Tibial nerve (tissue), 4 donors: ENCODE measurements at regions not wholly inside any gene's neighbourhood (a gene's known extent, or its start where the extent isn't known, plus 50 kb on each side); places are given as distances from the start of the nearest gene placed in this dataset.
"Not testable (repeated sequence)": the region's sequence is repeated elsewhere in the genome, so short reads cannot be mapped to it uniquely, and the experiment has no call there.

Experiments used
- DNase-seq, 2 donors: peaks; one replicate each; pipeline ENCODE4 v3.0.0-alpha.2; 2019; ENCODE audit warnings: low spot score in 2 of 2
- H3K27ac ChIP-seq, 4 donors: fragments of 200-600 bp; sonication (generic) in 3 of 4; one replicate each; pipeline ENCODE4 v1.5.1; 2017 to 2019; ENCODE audit warnings: mild to moderate bottlenecking in 1 of 4
- H3K27me3 ChIP-seq, 2 donors: fragments of 200-600 bp; sonication (generic) in 1 of 2; one replicate each; pipeline versions ENCODE4 v1.5.1 to v1.6.0; 2017 to 2019
- H3K36me3 ChIP-seq, 3 donors: fragments of 200-600 bp; sonication (generic); one replicate each; pipeline ENCODE4 v1.5.1; 2018 to 2019
- H3K4me1 ChIP-seq, 4 donors: fragments of 200-600 bp; sonication (generic) in 3 of 4; one replicate each; pipeline ENCODE4 v1.5.1; 2017 to 2019
- H3K4me3 ChIP-seq, 4 donors: fragments of 200-600 bp; sonication (generic) in 3 of 4; one replicate each; pipeline ENCODE4 v1.5.1; 2017 to 2019; ENCODE audit warnings: mild to moderate bottlenecking in 1 of 4, moderate library complexity in 1 of 4
- H3K9me3 ChIP-seq, 4 donors: fragments of 200-600 bp; sonication (generic) in 3 of 4; one replicate each; pipeline ENCODE4 v1.5.1; 2017 to 2019
- EP300 ChIP-seq, 2 donors: sonication (generic); formaldehyde crosslinking; IDR thresholded peaks; one replicate each; pipeline ENCODE4 v1.6.1; 2017; ENCODE audit warnings: antibody characterized with exemption in 2 of 2, mild to moderate bottlenecking in 1 of 2
- POLR2A ChIP-seq, 2 donors: fragments of 450-650 bp; IDR thresholded peaks; one replicate each; pipeline ENCODE4 v1.6.1; 2017; ENCODE audit warnings: antibody characterized with exemption in 2 of 2, mild to moderate bottlenecking in 2 of 2, moderate library complexity in 2 of 2
- WGBS, 2 donors: methylation state at CpG; one replicate each; pipeline ENCODE4 v1.1.5; 2018; 5-methylcytosine and 5-hydroxymethylcytosine counted together
- TF ChIP-seq, protein P1 (sequence below), 5 experiments: fragments of 200-600 bp in 3 of 5; fragments of 450-650 bp in 2 of 5; sonication (generic) in 3 of 5; IDR thresholded peaks; one replicate each; pipeline ENCODE4 v1.5.1; 2016 to 2019; ENCODE audit warnings: antibody characterized with exemption in 5 of 5, mild to moderate bottlenecking in 3 of 5, moderate library complexity in 2 of 5

DNA sequence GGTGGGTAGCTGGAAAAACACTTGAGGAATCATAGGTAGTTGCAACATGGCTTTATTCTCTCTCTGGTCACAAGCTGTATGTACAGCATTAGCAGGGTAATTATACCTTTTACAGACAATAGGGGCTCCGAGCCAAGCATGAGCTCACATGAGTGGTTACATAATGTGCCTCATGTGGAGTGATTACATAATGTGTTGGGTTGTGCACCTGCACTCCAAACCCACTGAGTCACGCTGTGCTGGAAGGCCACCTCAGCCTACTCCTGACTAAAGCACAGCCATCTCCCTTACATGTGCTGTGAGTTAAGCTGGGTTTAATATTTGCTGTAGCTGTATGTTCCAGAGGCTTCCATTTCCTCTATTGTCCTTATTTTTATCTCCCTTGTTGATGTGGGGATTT lies 348.7 kb upstream of the SEMA3C start:
- no peak for DNase-seq
- Histone ChIP-seq H3K9me3 (peaks cover 0 to 4% (median 0%) of the 10 kb centered on the region in 4 donors), H3K27ac (no peak overlapping the region), H3K27me3 (no peaks in the 10 kb centered on the region), H3K4me3 (no peak overlapping the region), H3K4me1 (peaks cover 0 to 8% (median 0%) of the 10 kb centered on the region in 4 donors), H3K36me3 (no peaks in the 10 kb centered on the region)
- TF ChIP-seq EP300 (IDR thresholded peaks at IDR 0.05) (no peak), POLR2A (IDR thresholded peaks at IDR 0.05) (no peak)
- TF ChIP-seq, protein P1, sequence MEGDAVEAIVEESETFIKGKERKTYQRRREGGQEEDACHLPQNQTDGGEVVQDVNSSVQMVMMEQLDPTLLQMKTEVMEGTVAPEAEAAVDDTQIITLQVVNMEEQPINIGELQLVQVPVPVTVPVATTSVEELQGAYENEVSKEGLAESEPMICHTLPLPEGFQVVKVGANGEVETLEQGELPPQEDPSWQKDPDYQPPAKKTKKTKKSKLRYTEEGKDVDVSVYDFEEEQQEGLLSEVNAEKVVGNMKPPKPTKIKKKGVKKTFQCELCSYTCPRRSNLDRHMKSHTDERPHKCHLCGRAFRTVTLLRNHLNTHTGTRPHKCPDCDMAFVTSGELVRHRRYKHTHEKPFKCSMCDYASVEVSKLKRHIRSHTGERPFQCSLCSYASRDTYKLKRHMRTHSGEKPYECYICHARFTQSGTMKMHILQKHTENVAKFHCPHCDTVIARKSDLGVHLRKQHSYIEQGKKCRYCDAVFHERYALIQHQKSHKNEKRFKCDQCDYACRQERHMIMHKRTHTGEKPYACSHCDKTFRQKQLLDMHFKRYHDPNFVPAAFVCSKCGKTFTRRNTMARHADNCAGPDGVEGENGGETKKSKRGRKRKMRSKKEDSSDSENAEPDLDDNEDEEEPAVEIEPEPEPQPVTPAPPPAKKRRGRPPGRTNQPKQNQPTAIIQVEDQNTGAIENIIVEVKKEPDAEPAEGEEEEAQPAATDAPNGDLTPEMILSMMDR (IDR thresholded peaks at IDR 0.05) = no peak
- WGBS, 2 donors = 37 to 73% methylated on average over 2 of the region's 2 CpGs

DNA sequence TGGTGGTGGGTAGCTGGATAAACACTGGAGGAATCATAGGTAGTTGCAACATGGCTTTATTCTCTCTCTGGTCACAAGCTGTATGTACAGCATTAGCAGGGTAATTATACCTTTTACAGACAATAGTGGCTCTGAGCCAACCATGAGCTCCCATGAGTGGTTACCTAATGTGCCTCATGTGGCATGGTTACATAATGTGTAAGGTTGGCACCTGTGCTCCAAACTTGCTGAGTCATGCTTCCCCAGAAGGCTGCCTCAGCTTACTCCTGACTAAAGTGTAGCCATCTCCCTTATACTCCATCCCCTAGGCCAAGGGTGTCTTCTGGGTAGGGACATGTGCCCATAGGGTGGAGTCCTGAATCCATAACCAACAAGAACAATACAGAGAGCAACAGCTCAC lies 345.3 kb upstream of the SEMA3C start:
- no peak for DNase-seq
- TF ChIP-seq EP300 (IDR thresholded peaks at IDR 0.05) = no peak
- TF ChIP-seq, protein P1 (IDR thresholded peaks at IDR 0.05) = no peak
- no peak for TF ChIP-seq POLR2A (IDR thresholded peaks at IDR 0.05)
- no peak overlapping the region for H3K27ac ChIP-seq
- peaks cover 0 to 8% (median 0%) of the 10 kb centered on the region in 4 donors for H3K4me1 ChIP-seq
- no peaks in the 10 kb centered on the region for H3K36me3 ChIP-seq
- H3K27me3 ChIP-seq = no peaks in the 10 kb centered on the region
- no peak overlapping the region for H3K4me3 ChIP-seq
- H3K9me3 ChIP-seq = peaks cover 0 to 15% (median 0%) of the 10 kb centered on the region in 4 donors

DNA sequence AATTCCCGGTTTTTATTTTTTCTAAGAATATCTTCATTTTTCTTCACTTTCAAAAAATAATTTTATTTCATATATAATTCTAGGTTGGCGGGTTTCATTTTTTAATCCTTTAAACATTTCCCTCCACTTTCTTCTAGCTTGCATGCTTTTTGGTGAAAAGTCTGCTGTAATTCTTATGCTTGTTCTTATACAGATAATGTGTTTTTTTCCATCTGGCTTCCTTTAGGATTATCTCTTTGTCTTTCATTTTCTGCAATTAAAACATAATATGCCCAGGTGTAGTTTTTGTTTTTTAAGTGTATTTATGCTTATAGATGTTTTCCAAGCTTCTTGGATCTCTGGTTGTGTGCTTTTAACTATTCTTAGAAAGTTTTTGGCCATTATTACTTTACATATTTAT lies 341.3 kb upstream of the SEMA3C start:
- TF ChIP-seq EP300 (IDR thresholded peaks at IDR 0.05) = no peak
- TF ChIP-seq, protein P1 (IDR thresholded peaks at IDR 0.05) = no peak
- TF ChIP-seq POLR2A (IDR thresholded peaks at IDR 0.05) = no peak
- Histone ChIP-seq H3K4me3 (no peak overlapping the region), H3K27ac (no peak overlapping the region), H3K36me3 (no peaks in the 10 kb centered on the region), H3K9me3 (peaks cover 0 to 15% (median 0%) of the 10 kb centered on the region in 4 donors), H3K4me1 (no peaks in the 10 kb centered on the region), H3K27me3 (no peaks in the 10 kb centered on the region)
- WGBS, 2 donors = 98% methylated on average over 2 of the region's 2 CpGs
- no peak for DNase-seq

DNA sequence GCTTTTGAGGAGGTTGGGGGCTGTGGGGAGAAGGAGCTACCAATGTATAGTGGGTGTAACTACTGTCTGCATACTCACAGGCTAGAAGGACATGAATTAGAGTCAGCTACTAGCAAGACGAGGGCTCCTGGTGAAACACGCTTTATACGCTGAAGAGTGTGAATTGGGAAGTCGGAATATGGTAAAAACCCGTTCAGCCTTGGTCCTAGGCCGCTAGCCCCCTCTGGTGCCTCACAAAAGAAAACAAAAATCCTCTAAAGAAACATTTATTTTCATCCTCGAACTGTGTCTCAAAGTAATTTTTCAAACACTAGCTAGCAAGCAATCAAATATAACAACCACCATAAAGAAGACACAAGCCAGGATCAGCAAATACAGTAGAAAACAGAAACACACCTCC lies 338.1 kb upstream of the SEMA3C start:
- Histone ChIP-seq H3K27ac (no peak overlapping the region), H3K9me3 (peaks cover 0 to 10% (median 0%) of the 10 kb centered on the region in 4 donors), H3K27me3 (no peaks in the 10 kb centered on the region), H3K4me3 (no peak overlapping the region), H3K4me1 (no peaks in the 10 kb centered on the region), H3K36me3 (no peaks in the 10 kb centered on the region)
- DNase-seq = peak in 1 of 2 donors; percentile 29
- no peak for TF ChIP-seq POLR2A (IDR thresholded peaks at IDR 0.05)
- TF ChIP-seq EP300 (IDR thresholded peaks at IDR 0.05) = no peak
- TF ChIP-seq, protein P1 (IDR thresholded peaks at IDR 0.05) = peak in 1 of 5 experiments; percentile 42
- 44 to 59% methylated on average over 7 of the region's 7 CpGs for WGBS, 2 donors

DNA sequence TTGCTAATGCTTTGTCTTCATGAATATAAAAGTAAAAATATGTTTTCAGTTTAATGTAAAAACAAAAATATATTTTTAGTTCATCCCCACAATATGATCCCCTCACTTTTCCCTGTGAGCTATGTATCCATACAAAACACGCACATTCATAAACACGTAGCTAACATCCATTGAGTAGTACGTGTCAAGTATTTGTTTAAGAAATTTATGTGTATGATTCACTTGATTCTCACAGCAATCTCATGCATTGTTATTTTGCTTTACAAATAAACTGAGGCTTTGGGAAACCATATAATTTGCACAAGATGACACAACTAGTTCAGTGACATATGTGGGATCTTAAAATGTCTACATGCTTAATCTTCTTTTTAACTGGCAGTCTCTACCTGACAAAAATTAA lies 329.6 kb upstream of the SEMA3C start:
- Histone ChIP-seq H3K4me1 (no peaks in the 10 kb centered on the region), H3K9me3 (no peaks in the 10 kb centered on the region), H3K27me3 (no peaks in the 10 kb centered on the region), H3K36me3 (no peaks in the 10 kb centered on the region), H3K4me3 (no peak overlapping the region), H3K27ac (no peak overlapping the region)
- no peak for DNase-seq
- TF ChIP-seq, protein P1 (IDR thresholded peaks at IDR 0.05) = no peak
- no peak for TF ChIP-seq EP300 (IDR thresholded peaks at IDR 0.05)
- TF ChIP-seq POLR2A (IDR thresholded peaks at IDR 0.05) = no peak
- 86 to 90% methylated on average over 3 of the region's 3 CpGs for WGBS, 2 donors

DNA sequence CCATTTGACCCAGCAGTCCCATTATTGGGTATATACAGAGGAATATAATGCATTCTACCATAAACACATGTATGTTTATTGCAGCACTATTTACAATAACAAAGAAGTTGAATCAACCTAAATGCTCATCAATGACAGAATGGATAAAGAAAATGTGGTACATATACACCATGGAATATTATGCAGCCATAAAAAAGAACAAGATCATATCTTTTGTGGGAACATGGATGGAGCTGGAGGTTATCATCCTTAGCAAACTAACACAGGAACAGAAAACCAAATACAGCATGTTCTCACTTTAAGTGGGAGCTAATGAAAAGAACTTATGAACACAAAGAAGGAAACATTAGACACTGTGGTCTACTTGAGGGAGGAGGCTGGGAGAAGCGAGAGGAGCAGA lies 328.5 kb upstream of the SEMA3C start:
- not testable (repeated sequence) for H3K36me3 ChIP-seq, DNase-seq, H3K4me3 ChIP-seq, H3K9me3 ChIP-seq, H3K27me3 ChIP-seq, H3K4me1 ChIP-seq, H3K27ac ChIP-seq
- WGBS, 2 donors = 94 to 95% methylated on average over 1 of the region's 1 CpG
